ENCODE measurements at regions not wholly inside any gene's neighbourhood (a gene's known extent, or its start where the extent isn't known, plus 50 kb on each side); places are given as distances from the start of the nearest gene placed in this dataset.

GRCh38 chr7:12756821-12757220 is 69.4 kb downstream of the ARL4A start:
- peak; percentile 64 for DNase-seq (ENCODE audit: low read depth)
- H3K4me3 ChIP-seq (ENCODE audit: low read length), result no peak overlapping the region
- no peak for TF ChIP-seq CTCF (conservative IDR thresholded peaks at IDR 0.05; ENCODE audit: low read length)

GRCh38 chr7:12757443-12757842 is 70.0 kb downstream of the ARL4A start:
- DNase-seq (ENCODE audit: low read depth), result peak; percentile 95
- TF ChIP-seq CTCF (conservative IDR thresholded peaks at IDR 0.05; ENCODE audit: low read length), result no peak
- no peak overlapping the region for H3K4me3 ChIP-seq (ENCODE audit: low read length)

GRCh38 chr7:12759151-12759550 is 71.7 kb downstream of the ARL4A start:
- no peak for TF ChIP-seq CTCF (conservative IDR thresholded peaks at IDR 0.05; ENCODE audit: low read length)
- H3K4me3 ChIP-seq (ENCODE audit: low read length), result no peak overlapping the region
- DNase-seq (ENCODE audit: low read depth), result peak; percentile 36

GRCh38 chr7:12761111-12761510 is 73.7 kb downstream of the ARL4A start:
- no peak for TF ChIP-seq CTCF (conservative IDR thresholded peaks at IDR 0.05; ENCODE audit: low read length)
- peak; percentile 5 for DNase-seq (ENCODE audit: low read depth)
- H3K4me3 ChIP-seq (ENCODE audit: low read length), result no peak overlapping the region

GRCh38 chr7:12761691-12762090 is 74.3 kb downstream of the ARL4A start:
- DNase-seq (ENCODE audit: low read depth), result no peak
- no peak for TF ChIP-seq CTCF (conservative IDR thresholded peaks at IDR 0.05; ENCODE audit: low read length)
- no peak overlapping the region for H3K4me3 ChIP-seq (ENCODE audit: low read length)

GRCh38 chr7:12764458-12764891 is 77.0 kb downstream of the ARL4A start:
- TF ChIP-seq CTCF (conservative IDR thresholded peaks at IDR 0.05; ENCODE audit: low read length), result no peak
- no peak for DNase-seq (ENCODE audit: low read depth)
- no peak overlapping the region for H3K4me3 ChIP-seq (ENCODE audit: low read length)

- no peak overlapping the region for H3K4me3 ChIP-seq (ENCODE audit: low read length)
- DNase-seq (ENCODE audit: low read depth), result peak; percentile 9
- no peak for TF ChIP-seq CTCF (conservative IDR thresholded peaks at IDR 0.05; ENCODE audit: low read length)
Measured at GRCh38 chr7:12765431-12766100, 78.1 kb downstream of the ARL4A start.

Data from AG10803 (cell line).